RWPE2 (cell line): ENCODE measurements at regions not wholly inside any gene's neighbourhood (a gene's known extent, or its start where the extent isn't known, plus 50 kb on each side); places are given as distances from the start of the nearest gene placed in this dataset.

Source experiments
- ATAC-seq: fragments of 200-7000 bp; cut with Tn5 transposase; 3 replicates; pipeline ENCODE4 v1.9.1; 2021; ENCODE audit warnings: low read depth
- DNase-seq: peaks from one replicate; pipeline ENCODE4 v3.0.0-alpha.2; 2020; ENCODE audit warnings: low spot score
- H3K27ac ChIP-seq: fragments of 450-650 bp; 2 replicates; pipeline ENCODE4 v1.5.1; 2017; ENCODE audit warnings: mild to moderate bottlenecking; ENCODE audit not compliant: poor library complexity, severe bottlenecking
- H3K27me3 ChIP-seq: fragments of 250-450 bp; sonication (Bioruptor Pico); 2 replicates; pipeline ENCODE4 v1.5.1; 2021; ENCODE audit warnings: mild to moderate bottlenecking, moderate library complexity; ENCODE audit not compliant: insufficient read depth, poor library complexity, severe bottlenecking
- H3K36me3 ChIP-seq: fragments of 250-450 bp; sonication (Bioruptor Pico); 2 replicates; pipeline ENCODE4 v1.5.1; 2020; ENCODE audit warnings: low read depth, mild to moderate bottlenecking, moderate library complexity
- H3K4me1 ChIP-seq: fragments of 250-450 bp; sonication (Bioruptor Pico); 2 replicates; pipeline ENCODE4 v1.5.1; 2021; ENCODE audit warnings: mild to moderate bottlenecking, moderate library complexity; ENCODE audit not compliant: insufficient read depth, poor library complexity, severe bottlenecking
- H3K4me3 ChIP-seq: fragments of 250-450 bp; sonication (Bioruptor Pico); 2 replicates; pipeline ENCODE4 v1.5.1; 2021; ENCODE audit warnings: mild to moderate bottlenecking, moderate library complexity; ENCODE audit not compliant: severe bottlenecking
- H3K9me3 ChIP-seq: fragments of 250-450 bp; sonication (Bioruptor Pico); 2 replicates; pipeline ENCODE4 v1.5.1; 2021; ENCODE audit warnings: mild to moderate bottlenecking, moderate library complexity; ENCODE audit not compliant: severe bottlenecking
- CTCF ChIP-seq: fragments of 450-650 bp; IDR thresholded peaks from one replicate; pipeline ENCODE4 v1.5.1; 2017; ENCODE audit warnings: mild to moderate bottlenecking, moderate library complexity; ENCODE audit not compliant: poor library complexity, severe bottlenecking

DNA sequence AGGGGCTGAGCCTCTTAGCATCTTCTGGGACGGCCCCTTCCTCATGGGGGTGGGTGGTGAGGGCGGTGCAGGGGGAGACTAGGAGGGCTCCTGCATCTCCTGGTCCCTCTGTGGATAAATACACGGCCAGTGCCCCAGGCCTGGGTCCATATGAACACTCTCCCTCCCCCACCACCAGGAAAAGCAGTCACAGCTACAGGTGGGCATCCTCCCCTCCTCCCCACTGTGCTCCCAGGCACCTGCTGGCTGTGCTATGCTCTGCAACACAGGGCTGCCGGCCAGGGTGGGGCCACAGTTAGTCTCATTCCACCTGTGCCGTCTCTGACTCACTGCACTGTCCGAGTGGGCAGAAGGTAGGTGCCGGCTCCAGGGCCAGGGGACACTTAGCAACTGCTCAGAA lies 87.3 kb upstream of the INSIG1 start:
- H3K27me3 ChIP-seq, result no peaks in the 10 kb centered on the region
- ATAC-seq (peak; percentile 51), DNase-seq (no peak)
- H3K4me1 ChIP-seq, result peaks cover 19% of the 10 kb centered on the region
- no peak overlapping the region for H3K27ac ChIP-seq
- H3K4me3 ChIP-seq, result no peak overlapping the region
- no peaks in the 10 kb centered on the region for H3K9me3 ChIP-seq
- no peak for TF ChIP-seq CTCF
- no peaks in the 10 kb centered on the region for H3K36me3 ChIP-seq

DNA sequence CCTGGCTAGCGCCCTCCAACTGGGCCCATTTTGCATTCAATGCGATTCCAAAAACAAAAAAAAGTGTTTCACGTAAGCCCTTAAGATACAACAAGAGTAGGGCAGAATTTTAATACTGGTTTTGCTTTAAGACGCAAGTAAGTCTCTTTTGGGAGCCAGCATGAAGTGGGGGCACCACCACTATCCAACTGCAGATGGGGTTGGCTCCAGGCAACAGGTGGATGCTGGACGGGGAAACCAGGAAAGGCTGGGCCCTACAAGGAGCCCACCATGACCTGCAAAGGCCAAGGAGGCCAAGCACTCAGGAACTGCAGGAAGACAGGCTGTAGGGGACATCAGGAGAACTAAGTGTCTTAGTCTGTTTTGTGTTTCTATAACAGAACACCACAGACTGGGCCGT lies 86.5 kb upstream of the INSIG1 start:
- DNase-seq (no peak), ATAC-seq (no peak)
- TF ChIP-seq CTCF, result no peak
- no peaks in the 10 kb centered on the region for H3K9me3 ChIP-seq
- H3K4me3 ChIP-seq, result no peak overlapping the region
- H3K27ac ChIP-seq, result no peak overlapping the region
- H3K27me3 ChIP-seq, result no peaks in the 10 kb centered on the region
- peaks cover 12% of the 10 kb centered on the region for H3K4me1 ChIP-seq
- no peaks in the 10 kb centered on the region for H3K36me3 ChIP-seq

- H3K27me3 ChIP-seq, result no peaks in the 10 kb centered on the region
- no peak overlapping the region for H3K4me3 ChIP-seq
- no peak overlapping the region for H3K27ac ChIP-seq
- DNase-seq (no peak), ATAC-seq (no peak)
- no peaks in the 10 kb centered on the region for H3K9me3 ChIP-seq
- peaks cover 12% of the 10 kb centered on the region for H3K4me1 ChIP-seq
- no peaks in the 10 kb centered on the region for H3K36me3 ChIP-seq
- TF ChIP-seq CTCF, result no peak
These were observed 85.9 kb upstream of the INSIG1 start for GRCh38 chr7:155211761-155212160.

GRCh38 chr7:155212301-155213015 lies 85.2 kb upstream of the INSIG1 start:
- peak overlapping the region; percentile 49 for H3K27ac ChIP-seq
- DNase-seq, result no peak
- no peaks in the 10 kb centered on the region for H3K27me3 ChIP-seq
- peaks cover 12% of the 10 kb centered on the region for H3K4me1 ChIP-seq
- TF ChIP-seq CTCF, result no peak
- no peak overlapping the region for H3K4me3 ChIP-seq
- no peak for ATAC-seq
- no peaks in the 10 kb centered on the region for H3K9me3 ChIP-seq
- H3K36me3 ChIP-seq, result no peaks in the 10 kb centered on the region

DNA sequence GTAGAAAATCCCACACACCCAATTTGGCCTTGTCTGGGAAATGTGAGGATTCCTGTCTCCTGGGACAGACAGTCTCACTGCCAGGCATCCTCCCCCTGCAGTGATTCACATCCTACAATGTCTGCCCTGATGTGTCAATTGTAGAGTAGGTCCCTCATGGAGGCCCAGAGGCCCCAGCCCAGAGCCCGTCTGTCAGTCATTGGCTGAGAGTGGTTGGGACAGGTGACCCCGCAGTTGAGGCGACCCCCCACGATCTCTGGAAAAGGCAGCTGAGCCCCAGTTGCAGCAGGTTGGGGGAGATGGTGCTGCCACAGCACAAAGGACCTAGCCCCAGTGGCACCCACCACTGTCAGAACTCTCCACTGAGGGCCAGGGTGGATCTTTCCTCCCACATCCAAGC lies 84.3 kb upstream of the INSIG1 start:
- Histone ChIP-seq H3K36me3 (no peaks in the 10 kb centered on the region), H3K4me1 (peaks cover 12% of the 10 kb centered on the region), H3K27ac (peak overlapping the region; percentile 49), H3K9me3 (no peaks in the 10 kb centered on the region), H3K27me3 (no peaks in the 10 kb centered on the region), H3K4me3 (no peak overlapping the region)
- ATAC-seq, result peak; percentile 69
- DNase-seq, result no peak
- no peak for TF ChIP-seq CTCF
